GM18498 (cell line): ENCODE measurements at regions not wholly inside any gene's neighbourhood (a gene's known extent, or its start where the extent isn't known, plus 50 kb on each side); places are given as distances from the start of the nearest gene placed in this dataset.
"Not testable (repeated sequence)": the region's sequence is repeated elsewhere in the genome, so short reads cannot be mapped to it uniquely, and the experiment has no call there.

ENCODE experiments used
- ATAC-seq: cut with Tn5 transposase; IDR thresholded peaks from one replicate; pipeline ENCODE4 v1.9.1; 2021; ENCODE audit warnings: mild to moderate bottlenecking, moderate library complexity; ENCODE audit not compliant: unreplicated experiment

GRCh38 chr2:192499476-192499875, 304.7 kb upstream of the TMEFF2 start:
- no peak for ATAC-seq

- no peak for ATAC-seq
These were observed 304.0 kb upstream of the TMEFF2 start for GRCh38 chr2:192498747-192499146.

GRCh38 chr2:192488158-192488557, 293.4 kb upstream of the TMEFF2 start:
- not testable (repeated sequence) for ATAC-seq

- no peak for ATAC-seq
These were observed 292.9 kb upstream of the TMEFF2 start for GRCh38 chr2:192487636-192488035.

GRCh38 chr2:192484903-192485302, 290.2 kb upstream of the TMEFF2 start:
- ATAC-seq = no peak

- ATAC-seq = no peak
These were observed 286.3 kb upstream of the TMEFF2 start for GRCh38 chr2:192480984-192481383.

GRCh38 chr2:192473331-192473730, 278.6 kb upstream of the TMEFF2 start:
- ATAC-seq = no peak

GRCh38 chr2:192471982-192472381, 277.2 kb upstream of the TMEFF2 start:
- ATAC-seq = no peak

GRCh38 chr2:192469612-192470011, 274.9 kb upstream of the TMEFF2 start:
- no peak for ATAC-seq

GRCh38 chr2:192467953-192468660, 273.4 kb upstream of the TMEFF2 start:
- ATAC-seq = no peak

- no peak for ATAC-seq
These were observed 270.4 kb upstream of the TMEFF2 start for GRCh38 chr2:192465141-192465540.

GRCh38 chr2:192459422-192459821, 264.7 kb upstream of the TMEFF2 start:
- ATAC-seq = no peak

- no peak for ATAC-seq
These were observed 254.1 kb upstream of the TMEFF2 start for GRCh38 chr2:192448881-192449280.

GRCh38 chr2:192444286-192444838, 249.6 kb upstream of the TMEFF2 start:
- ATAC-seq = no peak

GRCh38 chr2:192443831-192444230, 249.1 kb upstream of the TMEFF2 start:
- no peak for ATAC-seq

- ATAC-seq = no peak
These were observed 243.5 kb upstream of the TMEFF2 start for GRCh38 chr2:192438239-192438638.

- no peak for ATAC-seq
These were observed 242.9 kb upstream of the TMEFF2 start for GRCh38 chr2:192437653-192438052.

GRCh38 chr2:192424243-192424642, 229.5 kb upstream of the TMEFF2 start:
- no peak for ATAC-seq

- ATAC-seq = no peak
These were observed 225.1 kb upstream of the TMEFF2 start for GRCh38 chr2:192419786-192420185.

- no peak for ATAC-seq
These were observed 221.3 kb upstream of the TMEFF2 start for GRCh38 chr2:192416060-192416459.

GRCh38 chr2:192414794-192415193, 220.1 kb upstream of the TMEFF2 start:
- no peak for ATAC-seq

GRCh38 chr2:192413812-192414681, 219.3 kb upstream of the TMEFF2 start:
- no peak for ATAC-seq
